Left lung (tissue), 4 donors: ENCODE measurements at regions not wholly inside any gene's neighbourhood (a gene's known extent, or its start where the extent isn't known, plus 50 kb on each side); places are given as distances from the start of the nearest gene placed in this dataset.

ENCODE experiments used
- ATAC-seq: fragments of 200-7000 bp; cut with Tn5 transposase; one replicate; pipeline ENCODE4 v1.9.1; 2020; ENCODE audit warnings: moderate library complexity
- DNase-seq, 4 donors: peaks; one replicate each; pipeline ENCODE4 v3.0.0-alpha.2; 2013 to 2020
- H3K27ac ChIP-seq, 2 donors: fragments of 200-600 bp; sonication (generic) in 1 of 2; one replicate each; pipeline versions ENCODE4 v1.5.0 to v1.8.0; 2020 to 2021
- H3K27me3 ChIP-seq, 2 donors: fragments of 200-600 bp; sonication (generic) in 1 of 2; one replicate each; pipeline versions ENCODE4 v1.5.0 to v1.8.0; 2020 to 2021
- H3K36me3 ChIP-seq, 2 donors: fragments of 200-600 bp; sonication (generic) in 1 of 2; one replicate each; pipeline versions ENCODE4 v1.5.0 to v1.8.0; 2020 to 2021
- H3K4me1 ChIP-seq, 2 donors: fragments of 200-600 bp; one replicate each; pipeline ENCODE4 v1.8.0; 2021
- H3K4me3 ChIP-seq, 2 donors: fragments of 200-600 bp; sonication (generic) in 1 of 2; one replicate each; pipeline versions ENCODE4 v1.5.0 to v1.8.0; 2020 to 2021; ENCODE audit warnings: mild to moderate bottlenecking in 1 of 2
- H3K9me3 ChIP-seq, 2 donors: fragments of 200-600 bp; sonication (generic) in 1 of 2; one replicate each; pipeline versions ENCODE4 v1.5.0 to v1.8.0; 2020 to 2021
- intact Hi-C, 2 donors: fragments of 100-400 bp; cut with DNase I; formaldehyde crosslinking; loops; one replicate each; pipeline versions ENCODE4 v1.11.2 to v1.14.2; 2022
- TF ChIP-seq, protein P1 (sequence below), 2 donors: fragments of 200-600 bp; sonication (generic) in 1 of 2; IDR thresholded peaks; one replicate each; pipeline versions ENCODE4 v1.5.0 to v1.8.0; 2021; ENCODE audit warnings: antibody characterized with exemption in 2 of 2
- donor health status: DM: no; HTN: yes; CAD: no.
- donor health status: DM: no; HTN: no; CAD: no.

DNA sequence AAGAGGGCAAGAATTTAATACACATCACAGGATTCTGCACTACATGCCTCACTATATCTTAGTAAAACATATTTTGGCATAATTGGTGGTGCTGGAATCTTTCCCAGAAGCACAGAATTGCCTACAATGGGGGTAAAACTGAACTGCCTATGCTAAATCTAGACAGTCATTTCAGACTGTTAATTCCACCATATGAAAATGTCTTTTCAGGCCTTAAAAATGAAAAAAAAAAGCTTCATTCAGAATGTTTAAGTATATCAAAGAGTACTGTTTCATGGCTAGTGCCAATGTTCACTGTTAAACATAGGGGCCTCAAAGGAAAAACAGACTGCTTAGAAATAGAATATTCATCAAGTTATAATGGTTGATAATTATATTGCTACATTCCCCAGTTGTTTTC, 797.0 kb downstream of the PCDH19 start:
- Histone ChIP-seq H3K9me3 (no peaks in the 10 kb centered on the region), H3K4me3 (no peak overlapping the region), H3K4me1 (no peaks in the 10 kb centered on the region), H3K36me3 (no peaks in the 10 kb centered on the region), H3K27me3 (no peaks in the 10 kb centered on the region), H3K27ac (no peak overlapping the region)
- DNase-seq = no peak
- intact Hi-C loops = no loop called here
- TF ChIP-seq, protein P1, sequence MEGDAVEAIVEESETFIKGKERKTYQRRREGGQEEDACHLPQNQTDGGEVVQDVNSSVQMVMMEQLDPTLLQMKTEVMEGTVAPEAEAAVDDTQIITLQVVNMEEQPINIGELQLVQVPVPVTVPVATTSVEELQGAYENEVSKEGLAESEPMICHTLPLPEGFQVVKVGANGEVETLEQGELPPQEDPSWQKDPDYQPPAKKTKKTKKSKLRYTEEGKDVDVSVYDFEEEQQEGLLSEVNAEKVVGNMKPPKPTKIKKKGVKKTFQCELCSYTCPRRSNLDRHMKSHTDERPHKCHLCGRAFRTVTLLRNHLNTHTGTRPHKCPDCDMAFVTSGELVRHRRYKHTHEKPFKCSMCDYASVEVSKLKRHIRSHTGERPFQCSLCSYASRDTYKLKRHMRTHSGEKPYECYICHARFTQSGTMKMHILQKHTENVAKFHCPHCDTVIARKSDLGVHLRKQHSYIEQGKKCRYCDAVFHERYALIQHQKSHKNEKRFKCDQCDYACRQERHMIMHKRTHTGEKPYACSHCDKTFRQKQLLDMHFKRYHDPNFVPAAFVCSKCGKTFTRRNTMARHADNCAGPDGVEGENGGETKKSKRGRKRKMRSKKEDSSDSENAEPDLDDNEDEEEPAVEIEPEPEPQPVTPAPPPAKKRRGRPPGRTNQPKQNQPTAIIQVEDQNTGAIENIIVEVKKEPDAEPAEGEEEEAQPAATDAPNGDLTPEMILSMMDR (IDR thresholded peaks at IDR 0.05) = no peak
- no peak for ATAC-seq

DNA sequence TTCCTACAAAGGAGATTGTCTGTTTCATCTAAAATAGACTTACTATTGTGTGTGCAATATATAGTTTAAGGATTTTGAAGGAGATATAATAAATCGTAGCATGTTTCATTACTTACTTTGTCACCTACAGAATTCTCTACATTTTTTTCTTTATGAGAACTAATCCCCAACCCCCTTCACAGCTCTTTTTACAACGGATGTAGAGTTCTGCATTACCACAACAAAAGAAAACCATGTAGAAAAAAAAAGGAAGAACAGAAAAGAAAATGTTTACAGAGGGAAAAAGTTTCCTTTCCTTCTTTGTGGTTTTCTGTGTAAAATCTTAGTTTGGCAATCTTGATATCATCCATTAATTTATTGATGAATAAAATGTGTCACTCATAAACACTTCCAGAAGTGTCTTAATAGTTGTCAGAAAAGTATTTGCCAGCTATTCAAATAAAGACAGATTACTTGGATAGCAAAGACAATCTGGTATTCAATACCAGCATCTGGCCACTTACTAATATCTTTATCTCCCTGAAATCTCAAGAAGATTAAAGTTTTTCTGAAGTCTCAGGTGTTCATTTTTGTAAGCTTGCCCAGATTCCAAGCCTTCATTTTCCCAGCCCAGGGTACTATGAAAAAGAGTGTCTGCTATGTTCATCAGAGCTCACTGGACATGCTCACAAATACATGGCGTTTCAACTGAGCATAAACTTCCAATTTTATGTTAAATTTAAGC, 806.8 kb downstream of the PCDH19 start:
- DNase-seq (no peak), ATAC-seq (no peak)
- H3K36me3 ChIP-seq = no peaks in the 10 kb centered on the region
- H3K4me3 ChIP-seq = no peak overlapping the region
- no peaks in the 10 kb centered on the region for H3K27me3 ChIP-seq
- no peaks in the 10 kb centered on the region for H3K9me3 ChIP-seq
- intact Hi-C loops = no loop called here
- no peak overlapping the region for H3K27ac ChIP-seq
- TF ChIP-seq, protein P1 (IDR thresholded peaks at IDR 0.05) = no peak
- no peaks in the 10 kb centered on the region for H3K4me1 ChIP-seq

DNA sequence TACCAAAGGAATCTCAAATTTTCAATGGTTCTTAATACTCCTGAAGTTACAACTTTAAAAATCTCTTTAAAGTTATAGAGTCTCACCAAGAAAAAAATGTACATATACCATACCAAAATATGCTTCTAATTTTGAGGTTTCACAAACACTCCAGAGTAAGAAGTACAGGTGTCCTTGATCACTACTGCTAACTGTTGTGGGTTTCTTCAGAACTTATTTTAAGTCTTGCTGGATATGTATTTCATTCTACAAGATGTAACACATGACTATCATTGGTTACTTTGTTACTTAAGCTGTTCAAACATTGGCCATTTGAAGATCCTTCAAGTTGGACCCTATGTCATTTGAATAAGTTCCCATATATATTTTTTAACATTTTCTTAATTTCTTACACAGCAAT, 808.0 kb downstream of the PCDH19 start:
- H3K36me3 ChIP-seq = no peaks in the 10 kb centered on the region
- intact Hi-C loops = no loop called here
- no peak overlapping the region for H3K4me3 ChIP-seq
- H3K27me3 ChIP-seq = no peaks in the 10 kb centered on the region
- H3K9me3 ChIP-seq = no peaks in the 10 kb centered on the region
- H3K4me1 ChIP-seq = no peaks in the 10 kb centered on the region
- H3K27ac ChIP-seq = no peak overlapping the region
- ATAC-seq (no peak), DNase-seq (no peak)
- TF ChIP-seq, protein P1 (IDR thresholded peaks at IDR 0.05) = no peak

DNA sequence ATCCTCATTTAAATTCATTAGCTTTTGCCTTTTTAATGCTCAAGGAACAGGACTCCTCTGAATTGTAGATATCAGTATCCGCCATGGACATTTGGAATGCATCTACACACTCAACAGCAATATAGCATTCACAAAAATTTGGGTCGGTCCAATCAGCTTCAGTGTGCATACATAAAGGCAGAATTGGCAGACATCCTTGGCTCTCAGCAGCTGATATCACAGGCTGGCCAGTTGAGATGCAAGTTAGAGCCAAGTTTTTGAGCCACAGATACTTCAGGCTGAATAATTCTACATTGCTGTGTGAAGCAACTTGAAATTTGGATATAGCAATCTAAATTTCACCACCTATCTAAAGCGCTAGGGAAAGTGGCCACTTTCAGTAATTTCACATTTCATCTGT, 821.1 kb downstream of the PCDH19 start:
- ATAC-seq (no peak), DNase-seq (peak in 2 of 4 donors; percentile 28 to 54)
- H3K27ac ChIP-seq = no peak overlapping the region
- TF ChIP-seq, protein P1 (IDR thresholded peaks at IDR 0.05) = no peak
- H3K4me3 ChIP-seq = no peak overlapping the region
- no peaks in the 10 kb centered on the region for H3K4me1 ChIP-seq
- intact Hi-C loops = no loop called here
- no peaks in the 10 kb centered on the region for H3K9me3 ChIP-seq
- peaks cover 0 to 7% of the 10 kb centered on the region in 2 donors for H3K27me3 ChIP-seq
- no peaks in the 10 kb centered on the region for H3K36me3 ChIP-seq

DNA sequence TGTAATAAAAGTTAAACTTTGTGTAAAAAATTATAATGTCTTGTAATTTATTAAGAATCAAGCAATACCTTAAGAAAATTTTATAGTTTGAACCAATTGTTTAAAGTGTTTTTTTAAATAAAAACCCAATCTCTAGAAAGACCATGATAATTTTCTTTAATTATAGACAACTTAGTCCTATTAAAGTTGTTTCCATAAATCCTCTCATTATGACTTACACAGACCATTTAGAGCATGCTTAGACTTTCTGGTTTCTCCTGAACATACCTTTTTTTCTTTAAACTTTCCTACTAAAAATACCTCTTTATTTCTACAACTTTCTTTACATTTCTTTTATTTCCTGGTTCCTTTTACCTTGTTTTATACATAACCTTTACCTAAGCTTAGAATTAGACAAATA, 837.4 kb downstream of the PCDH19 start:
- ATAC-seq (no peak), DNase-seq (no peak)
- TF ChIP-seq, protein P1 (IDR thresholded peaks at IDR 0.05) = no peak
- intact Hi-C loops = no loop called here
- Histone ChIP-seq H3K27ac (no peak overlapping the region), H3K4me1 (no peaks in the 10 kb centered on the region), H3K9me3 (peaks cover 0 to 6% of the 10 kb centered on the region in 2 donors), H3K4me3 (no peak overlapping the region), H3K36me3 (no peaks in the 10 kb centered on the region), H3K27me3 (no peaks in the 10 kb centered on the region)
